ENCODE measurements at regions not wholly inside any gene's neighbourhood (a gene's known extent, or its start where the extent isn't known, plus 50 kb on each side); places are given as distances from the start of the nearest gene placed in this dataset.

GRCh38 chr16:7765079-7765550 lies 432.5 kb downstream of the RBFOX1 start:
- in situ Hi-C loops (cut with HindIII; ENCODE audit: low pct_unique_long_range_greater_than_20kb, low sequenced_read_pairs): no loop called here
- no peak for TF ChIP-seq JUND (IDR thresholded peaks at IDR 0.05; ENCODE audit: low read depth)

GRCh38 chr16:7763111-7763510 lies 430.5 kb downstream of the RBFOX1 start:
- DNase-seq (ENCODE audit: low read depth in 1 of 2, low spot score in 1 of 2): no peak
- in situ Hi-C loops (cut with HindIII; ENCODE audit: low pct_unique_long_range_greater_than_20kb, low sequenced_read_pairs): no loop called here

More at GRCh38 chr16:7765079-7765550, 432.5 kb downstream of the RBFOX1 start:
- DNase-seq (ENCODE audit: low read depth in 1 of 2, low spot score in 1 of 2): no peak

More at GRCh38 chr16:7763111-7763510, 430.5 kb downstream of the RBFOX1 start:
- TF ChIP-seq JUND (IDR thresholded peaks at IDR 0.05; ENCODE audit: low read depth): no peak
